PC-9 (cell line): ENCODE measurements at regions not wholly inside any gene's neighbourhood (a gene's known extent, or its start where the extent isn't known, plus 50 kb on each side); places are given as distances from the start of the nearest gene placed in this dataset.

Source experiments
- BruUV-seq: library from RNA; stranded (reverse); fragments of 400-500 nt; replicated peaks from 2 replicates; lab custom pipeline; 2021; lab: Mats Ljungman, UMichigan
- CTCF ChIA-PET: fragments of 300-600 bp; sonication (Branson Sonifier 250); formaldehyde crosslinking; loops from one replicate; lab custom pipeline; 2022; ENCODE audit warnings: antibody characterized with exemption; lab: Charles Lee
- POLR2A ChIA-PET: fragments of 300-600 bp; sonication (Branson Sonifier 250); formaldehyde crosslinking; loops from one replicate; lab custom pipeline; 2022; ENCODE audit warnings: antibody characterized with exemption; ENCODE audit not compliant: unreplicated experiment; lab: Charles Lee
- DNase-seq, 2 experiments: peaks; one replicate each; pipeline versions ENCODE4 v3.0.0 to v3.0.0-alpha.2; 2015 to 2022; ENCODE audit warnings: mixed read lengths in 1 of 2
- H2AFZ ChIP-seq: fragments of 200-600 bp; sonication (generic); 2 replicates; pipeline ENCODE4 v1.8.1; 2017; ENCODE audit warnings: antibody characterized with exemption
- H3F3A ChIP-seq: fragments of 200-600 bp; sonication (generic); 2 replicates; pipeline ENCODE4 v1.8.1; 2017; ENCODE audit warnings: antibody characterized with exemption, mild to moderate bottlenecking, low read depth; ENCODE audit not compliant: insufficient read depth
- H3K27ac ChIP-seq: fragments of 200-600 bp; sonication (generic); 2 replicates; pipeline ENCODE4 v1.6.1; 2016; ENCODE audit warnings: mixed run types
- H3K27me3 ChIP-seq: fragments of 200-600 bp; sonication (generic); 2 replicates; pipeline ENCODE4 v1.6.1; 2016; ENCODE audit warnings: low read depth, mixed run types; ENCODE audit not compliant: insufficient read depth
- H3K36me3 ChIP-seq: fragments of 200-600 bp; sonication (generic); 2 replicates; pipeline ENCODE4 v1.6.1; 2016; ENCODE audit warnings: low read depth, mixed run types
- H3K4me1 ChIP-seq: fragments of 200-600 bp; sonication (generic); replicated peaks from 2 replicates; pipeline ENCODE4 v1.6.1; 2016; ENCODE audit warnings: mixed run types; ENCODE audit not compliant: insufficient read depth
- H3K4me2 ChIP-seq: fragments of 200-600 bp; sonication (generic); 2 replicates; pipeline ENCODE4 v1.6.1; 2017; ENCODE audit warnings: mixed run types
- H3K4me3 ChIP-seq: fragments of 200-600 bp; sonication (generic); 2 replicates; pipeline ENCODE4 v1.6.1; 2016; ENCODE audit warnings: mixed run types
- H3K79me2 ChIP-seq: fragments of 200-600 bp; sonication (generic); 2 replicates; pipeline ENCODE4 v1.6.1; 2017; ENCODE audit warnings: low read depth, mixed run types
- H3K9me2 ChIP-seq: fragments of 200-600 bp; sonication (generic); 2 replicates; pipeline ENCODE4 v1.8.1; 2017; ENCODE audit warnings: mild to moderate bottlenecking; ENCODE audit not compliant: insufficient read depth
- H3K9me3 ChIP-seq: fragments of 200-600 bp; sonication (generic); 2 replicates; pipeline ENCODE4 v1.8.1; 2016; ENCODE audit warnings: low read depth; ENCODE audit not compliant: insufficient read depth
- H4K20me1 ChIP-seq: fragments of 200-600 bp; sonication (generic); 2 replicates; pipeline ENCODE4 v1.8.1; 2017; ENCODE audit not compliant: insufficient read depth
- EZH2 ChIP-seq: fragments of 200-600 bp; sonication (generic); IDR thresholded peaks from 2 replicates; pipeline ENCODE4 v1.8.0; 2017; ENCODE audit warnings: antibody characterized with exemption, low read depth
- intact Hi-C: fragments of 100-400 bp; cut with micrococcal nuclease; formaldehyde crosslinking; loops from one replicate; pipeline ENCODE4 v1.10.0; 2022; ENCODE audit not compliant: unreplicated experiment
- TF ChIP-seq, protein P1 (sequence below): fragments of 200-600 bp; sonication (generic); conservative IDR thresholded peaks from 2 replicates; pipeline ENCODE4 v1.6.1; 2017; ENCODE audit warnings: mixed run types, antibody characterized with exemption, mild to moderate bottlenecking, moderate library complexity

- POLR2A ChIA-PET = no interaction called here
- Histone ChIP-seq H4K20me1 (no peaks in the 10 kb centered on the region), H3K4me2 (no peak overlapping the region), H3K27me3 (no peaks in the 10 kb centered on the region), H3K4me3 (no peak overlapping the region), H3K27ac (no peak overlapping the region), H3K4me1 (no peaks in the 10 kb centered on the region), H3K36me3 (no peaks in the 10 kb centered on the region), H3K79me2 (no peaks in the 10 kb centered on the region), H3F3A (no peaks in the 10 kb centered on the region), H3K9me3 (no peaks in the 10 kb centered on the region; the same call in 1 of the 2 replicates), H3K9me2 (no peaks in the 10 kb centered on the region), H2AFZ (no peak overlapping the region)
- intact Hi-C loops = no loop called here
- no peak for DNase-seq
- CTCF ChIA-PET = no interaction called here
- TF ChIP-seq, protein P1, sequence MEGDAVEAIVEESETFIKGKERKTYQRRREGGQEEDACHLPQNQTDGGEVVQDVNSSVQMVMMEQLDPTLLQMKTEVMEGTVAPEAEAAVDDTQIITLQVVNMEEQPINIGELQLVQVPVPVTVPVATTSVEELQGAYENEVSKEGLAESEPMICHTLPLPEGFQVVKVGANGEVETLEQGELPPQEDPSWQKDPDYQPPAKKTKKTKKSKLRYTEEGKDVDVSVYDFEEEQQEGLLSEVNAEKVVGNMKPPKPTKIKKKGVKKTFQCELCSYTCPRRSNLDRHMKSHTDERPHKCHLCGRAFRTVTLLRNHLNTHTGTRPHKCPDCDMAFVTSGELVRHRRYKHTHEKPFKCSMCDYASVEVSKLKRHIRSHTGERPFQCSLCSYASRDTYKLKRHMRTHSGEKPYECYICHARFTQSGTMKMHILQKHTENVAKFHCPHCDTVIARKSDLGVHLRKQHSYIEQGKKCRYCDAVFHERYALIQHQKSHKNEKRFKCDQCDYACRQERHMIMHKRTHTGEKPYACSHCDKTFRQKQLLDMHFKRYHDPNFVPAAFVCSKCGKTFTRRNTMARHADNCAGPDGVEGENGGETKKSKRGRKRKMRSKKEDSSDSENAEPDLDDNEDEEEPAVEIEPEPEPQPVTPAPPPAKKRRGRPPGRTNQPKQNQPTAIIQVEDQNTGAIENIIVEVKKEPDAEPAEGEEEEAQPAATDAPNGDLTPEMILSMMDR = no peak
- TF ChIP-seq EZH2 = no peak
- no TSS peak for BruUV-seq
Measured at GRCh38 chr12:115542656-115543055, 734.8 kb downstream of the MED13L start.

- no peak for TF ChIP-seq EZH2
- TF ChIP-seq, protein P1 = no peak
- no peaks in the 10 kb centered on the region for H3K4me1 ChIP-seq
- H3K27me3 ChIP-seq = no peaks in the 10 kb centered on the region
- H3K4me2 ChIP-seq = no peak overlapping the region
- intact Hi-C loops = no loop called here
- H3K36me3 ChIP-seq = no peaks in the 10 kb centered on the region
- H3K27ac ChIP-seq = no peak overlapping the region
- H2AFZ ChIP-seq = no peak overlapping the region
- ChIA-PET CTCF (no interaction called here), POLR2A (no interaction called here)
- no peaks in the 10 kb centered on the region for H4K20me1 ChIP-seq
- H3K4me3 ChIP-seq = no peak overlapping the region
- BruUV-seq = no TSS peak
- H3K9me3 ChIP-seq = no peaks in the 10 kb centered on the region; the same call in 1 of the 2 replicates
- DNase-seq = no peak
- H3K9me2 ChIP-seq = no peaks in the 10 kb centered on the region
- H3F3A ChIP-seq = no peaks in the 10 kb centered on the region
- H3K79me2 ChIP-seq = no peaks in the 10 kb centered on the region
Measured at GRCh38 chr12:115541891-115542421, 735.5 kb downstream of the MED13L start.

DNA sequence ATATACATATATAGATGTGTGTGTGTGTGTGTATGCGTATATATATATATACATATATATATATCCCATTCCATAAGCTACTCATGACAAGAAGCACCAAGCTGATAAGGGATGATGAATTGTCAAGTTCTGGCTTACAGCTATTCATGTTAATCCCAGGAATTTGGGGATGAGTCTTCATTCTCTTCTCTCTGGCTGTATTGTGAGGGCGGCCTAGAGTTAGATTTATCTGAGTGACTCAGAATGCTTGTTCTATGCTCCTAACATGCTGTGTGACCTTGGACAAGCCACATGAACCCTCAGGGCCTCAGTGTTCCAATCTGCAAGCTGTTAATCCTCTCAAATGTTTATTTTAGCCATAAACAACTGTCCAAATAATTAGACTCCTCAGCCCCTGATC is 749.0 kb downstream of the MED13L start:
- no peak overlapping the region for H3K4me2 ChIP-seq
- POLR2A ChIA-PET = no interaction called here
- H3K9me3 ChIP-seq = no peaks in the 10 kb centered on the region
- H3K79me2 ChIP-seq = no peaks in the 10 kb centered on the region
- BruUV-seq = no TSS peak
- no peak overlapping the region for H3K27ac ChIP-seq
- intact Hi-C loops = no loop called here
- peaks cover 4% of the 10 kb centered on the region; the same call in 1 of the 2 replicates for H3K27me3 ChIP-seq
- no peak overlapping the region for H3K4me3 ChIP-seq
- no peaks in the 10 kb centered on the region for H4K20me1 ChIP-seq
- H3F3A ChIP-seq = no peaks in the 10 kb centered on the region
- no peaks in the 10 kb centered on the region for H3K9me2 ChIP-seq
- TF ChIP-seq, protein P1 = no peak
- TF ChIP-seq EZH2 = no peak
- no peak for DNase-seq
- no peak overlapping the region for H2AFZ ChIP-seq
- H3K4me1 ChIP-seq = no peaks in the 10 kb centered on the region
- CTCF ChIA-PET = no interaction called here
- no peaks in the 10 kb centered on the region for H3K36me3 ChIP-seq
